Vagina (tissue), 2 donors: ENCODE measurements at regions not wholly inside any gene's neighbourhood (a gene's known extent, or its start where the extent isn't known, plus 50 kb on each side); places are given as distances from the start of the nearest gene placed in this dataset.

Experiments
- CTCF ChIP-seq, 3 experiments: fragments of 450-650 bp in 2 of 3; fragments of 200-600 bp in 1 of 3; sonication (generic) in 1 of 3; IDR thresholded peaks; one replicate each; pipeline ENCODE4 v1.5.1; 2017 to 2019; ENCODE audit warnings: antibody characterized with exemption in 3 of 3, mild to moderate bottlenecking in 2 of 3, moderate library complexity in 2 of 3
- POLR2A ChIP-seq, 2 donors: fragments of 450-650 bp; IDR thresholded peaks; one replicate each; pipeline ENCODE4 v1.6.1; 2017; ENCODE audit warnings: antibody characterized with exemption in 2 of 2, mild to moderate bottlenecking in 2 of 2, moderate library complexity in 2 of 2

DNA sequence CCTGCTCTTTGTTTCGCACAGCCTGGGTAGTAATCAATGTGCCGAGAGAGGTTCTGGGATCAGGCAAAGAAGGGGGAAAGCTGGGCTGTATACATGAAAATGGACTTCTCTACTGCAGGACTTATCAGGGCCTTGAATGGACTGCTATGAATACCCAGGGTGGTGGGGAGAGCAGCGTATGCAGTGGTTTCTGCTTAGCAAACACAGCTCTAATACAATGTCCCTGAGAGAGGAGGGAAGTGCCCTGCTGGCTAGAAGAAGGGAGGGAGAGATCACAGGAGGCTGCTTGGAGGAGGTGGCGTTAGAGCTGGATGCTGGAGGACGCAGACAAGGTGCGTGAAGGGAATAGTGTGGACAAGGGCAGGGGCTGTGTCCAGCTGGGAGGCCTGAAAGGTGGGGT, 116.1 kb downstream of the PTPRS start:
- TF ChIP-seq POLR2A (IDR thresholded peaks at IDR 0.05), result no peak
- TF ChIP-seq CTCF (IDR thresholded peaks at IDR 0.05), result no peak
